GM23338 (cell line): ENCODE measurements at regions not wholly inside any gene's neighbourhood (a gene's known extent, or its start where the extent isn't known, plus 50 kb on each side); places are given as distances from the start of the nearest gene placed in this dataset.

Source experiments
- ATAC-seq: fragments of 200-7000 bp; cut with Tn5 transposase; 3 replicates; pipeline ENCODE4 v1.9.1; 2020
- DNase-seq: peaks from one replicate; pipeline ENCODE4 v3.0.0-alpha.2; 2015; ENCODE audit warnings: low spot score
- H2AFZ ChIP-seq: fragments of 200-600 bp; sonication (generic); 2 replicates; pipeline ENCODE4 v1.8.0; 2016; ENCODE audit warnings: antibody characterized with exemption, mild to moderate bottlenecking, moderate library complexity
- H3F3A ChIP-seq: fragments of 200-600 bp; sonication (generic); replicated peaks from 2 replicates; pipeline ENCODE4 v1.8.0; 2017; ENCODE audit warnings: antibody characterized with exemption, mixed run types, low read depth
- H3K27ac ChIP-seq: fragments of 200-600 bp; sonication (generic); 2 replicates; pipeline ENCODE4 v1.6.1; 2016; ENCODE audit warnings: low read depth
- H3K27me3 ChIP-seq: fragments of 200-600 bp; sonication (generic); 2 replicates; pipeline ENCODE4 v1.8.0; 2016; ENCODE audit warnings: mild to moderate bottlenecking, mixed run types, moderate library complexity; ENCODE audit not compliant: insufficient read depth
- H3K36me3 ChIP-seq: fragments of 200-600 bp; sonication (generic); 2 replicates; pipeline ENCODE4 v1.8.0; 2016; ENCODE audit warnings: mild to moderate bottlenecking; ENCODE audit not compliant: insufficient read depth
- H3K4me1 ChIP-seq: fragments of 200-600 bp; sonication (generic); 2 replicates; pipeline ENCODE4 v1.8.0; 2016; ENCODE audit warnings: mild to moderate bottlenecking, moderate library complexity; ENCODE audit not compliant: insufficient read depth
- H3K4me2 ChIP-seq: fragments of 200-600 bp; sonication (generic); 2 replicates; pipeline ENCODE4 v1.7.1; 2017; ENCODE audit warnings: mixed run types
- H3K4me3 ChIP-seq: fragments of 200-600 bp; sonication (generic); 2 replicates; pipeline ENCODE4 v1.6.1; 2016; ENCODE audit warnings: mixed run types
- H3K79me2 ChIP-seq: fragments of 200-600 bp; sonication (generic); replicated peaks from 2 replicates; pipeline ENCODE4 v1.8.0; 2017; ENCODE audit warnings: mild to moderate bottlenecking; ENCODE audit not compliant: insufficient read depth
- H3K9me2 ChIP-seq: fragments of 200-600 bp; sonication (generic); 2 replicates; pipeline ENCODE4 v1.8.0; 2017; ENCODE audit not compliant: insufficient read depth
- H4K20me1 ChIP-seq: fragments of 200-600 bp; sonication (generic); replicated peaks from 2 replicates; pipeline ENCODE4 v1.8.0; 2017; ENCODE audit warnings: mild to moderate bottlenecking; ENCODE audit not compliant: insufficient read depth
- H3K27ac Mint-ChIP-seq: 2 replicates; pipeline ENCODE4 v1.8.0; 2020; ENCODE audit warnings: inconsistent platforms, mild to moderate bottlenecking, moderate library complexity, mixed read lengths
- H3K27me3 Mint-ChIP-seq: 3 replicates; pipeline ENCODE4 v1.8.0; 2022; ENCODE audit warnings: low read depth, mild to moderate bottlenecking, moderate library complexity, mixed read lengths, inconsistent platforms; ENCODE audit not compliant: insufficient read depth, poor library complexity
- H3K36me3 Mint-ChIP-seq: 3 replicates; pipeline ENCODE4 v1.8.0; 2021; ENCODE audit warnings: low read depth, mild to moderate bottlenecking, inconsistent platforms, moderate library complexity, mixed read lengths
- H3K4me1 Mint-ChIP-seq: 3 replicates; pipeline ENCODE4 v1.8.0; 2020; ENCODE audit warnings: mild to moderate bottlenecking, inconsistent platforms, mixed read lengths
- H3K4me3 Mint-ChIP-seq: 3 replicates; pipeline ENCODE4 v1.8.0; 2021; ENCODE audit warnings: moderate library complexity, mild to moderate bottlenecking, inconsistent platforms, mixed read lengths
- H3K9me3 Mint-ChIP-seq: 3 replicates; pipeline ENCODE4 v1.8.0; 2020; ENCODE audit warnings: moderate library complexity, mild to moderate bottlenecking, inconsistent platforms, mixed read lengths
- EZH2 ChIP-seq: fragments of 200-600 bp; sonication (generic); IDR thresholded peaks from one replicate; pipeline ENCODE4 v1.8.0; 2017; ENCODE audit warnings: antibody characterized with exemption, mild to moderate bottlenecking, low read depth; ENCODE audit not compliant: unreplicated experiment
- EZH2phosphoT487 ChIP-seq: fragments of 200-600 bp; sonication (generic); IDR thresholded peaks from one replicate; pipeline ENCODE4 v1.8.1; 2018; ENCODE audit warnings: antibody characterized with exemption; ENCODE audit not compliant: unreplicated experiment
- JUNB ChIP-seq: IDR thresholded peaks from one replicate; pipeline ENCODE4 v1.6.1; 2016; ENCODE audit warnings: antibody characterized with exemption; ENCODE audit not compliant: unreplicated experiment
- POLR2AphosphoS5 ChIP-seq: IDR thresholded peaks from 2 replicates; pipeline ENCODE4 v1.6.1; 2016; ENCODE audit warnings: antibody characterized with exemption, low read depth
- REST ChIP-seq: IDR thresholded peaks from one replicate; pipeline ENCODE4 v1.6.1; 2018; ENCODE audit warnings: antibody characterized with exemption; ENCODE audit not compliant: unreplicated experiment
- ZNF114 ChIP-seq: fragments of 250-450 bp; sonication (Bioruptor Pico); IDR thresholded peaks from 2 replicates; pipeline ENCODE4 v1.5.0; 2020; ENCODE audit warnings: mild to moderate bottlenecking, moderate library complexity
- ZNF331 ChIP-seq: fragments of 250-450 bp; sonication (Bioruptor Pico); IDR thresholded peaks from 2 replicates; pipeline ENCODE4 v1.5.0; 2020; ENCODE audit warnings: low read depth, mild to moderate bottlenecking, moderate library complexity
- TF ChIP-seq, protein P1 (sequence below): IDR thresholded peaks from 2 replicates; pipeline ENCODE4 v1.6.1; 2016; ENCODE audit warnings: antibody characterized with exemption
- TF ChIP-seq, protein P2 (sequence below), 2 experiments: fragments of 200-600 bp in 1 of 2; sonication (generic) in 1 of 2; conservative IDR thresholded peaks; 2 replicates each; pipeline versions ENCODE4 v1.5.1 to v1.6.1; 2016 to 2017; ENCODE audit warnings: antibody characterized with exemption in 2 of 2, low read depth in 2 of 2, mild to moderate bottlenecking in 2 of 2, moderate library complexity in 1 of 2

DNA sequence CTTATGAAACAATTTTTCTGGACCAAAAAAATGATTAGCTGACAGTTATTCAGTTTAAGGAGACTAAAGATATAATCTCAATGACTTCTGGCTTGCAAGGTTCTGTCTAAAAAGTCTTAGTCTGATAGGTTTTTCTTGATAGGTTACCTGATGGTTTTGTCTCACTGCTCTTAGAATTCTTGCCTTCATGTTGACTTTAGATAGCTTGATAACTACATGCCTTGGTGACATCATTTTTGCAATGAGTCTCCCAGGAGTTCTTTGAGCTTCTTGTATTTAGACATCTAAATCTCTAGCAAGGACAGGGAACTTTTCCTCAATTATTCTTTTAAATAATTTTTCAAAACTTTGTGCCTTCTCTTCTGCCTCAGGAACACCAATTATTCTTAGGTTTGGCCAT, 1965.3 kb downstream of the ARAP2 start:
- 0 out of 2 replicates have a peak, but pooled peaks cover 6% of the 10 kb centered on the region for H3K9me2 ChIP-seq
- no peaks in the 10 kb centered on the region for H4K20me1 ChIP-seq
- no peak overlapping the region for H3K4me2 ChIP-seq
- Mint-ChIP-seq H3K36me3 (no peaks in the 10 kb centered on the region), H3K4me1 (no peaks in the 10 kb centered on the region), H3K27ac (no peak overlapping the region), H3K9me3 (peaks cover 3% of the 10 kb centered on the region), H3K27me3 (no peaks in the 10 kb centered on the region), H3K4me3 (no peak overlapping the region)
- H3K27ac ChIP-seq: no peak overlapping the region
- H3K4me1 ChIP-seq: no peaks in the 10 kb centered on the region
- H3K4me3 ChIP-seq: no peak overlapping the region
- no peaks in the 10 kb centered on the region for H3K36me3 ChIP-seq
- H3F3A ChIP-seq: no peaks in the 10 kb centered on the region
- TF ChIP-seq, protein P1, sequence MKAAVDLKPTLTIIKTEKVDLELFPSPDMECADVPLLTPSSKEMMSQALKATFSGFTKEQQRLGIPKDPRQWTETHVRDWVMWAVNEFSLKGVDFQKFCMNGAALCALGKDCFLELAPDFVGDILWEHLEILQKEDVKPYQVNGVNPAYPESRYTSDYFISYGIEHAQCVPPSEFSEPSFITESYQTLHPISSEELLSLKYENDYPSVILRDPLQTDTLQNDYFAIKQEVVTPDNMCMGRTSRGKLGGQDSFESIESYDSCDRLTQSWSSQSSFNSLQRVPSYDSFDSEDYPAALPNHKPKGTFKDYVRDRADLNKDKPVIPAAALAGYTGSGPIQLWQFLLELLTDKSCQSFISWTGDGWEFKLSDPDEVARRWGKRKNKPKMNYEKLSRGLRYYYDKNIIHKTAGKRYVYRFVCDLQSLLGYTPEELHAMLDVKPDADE: no peak
- TF ChIP-seq, protein P2, sequence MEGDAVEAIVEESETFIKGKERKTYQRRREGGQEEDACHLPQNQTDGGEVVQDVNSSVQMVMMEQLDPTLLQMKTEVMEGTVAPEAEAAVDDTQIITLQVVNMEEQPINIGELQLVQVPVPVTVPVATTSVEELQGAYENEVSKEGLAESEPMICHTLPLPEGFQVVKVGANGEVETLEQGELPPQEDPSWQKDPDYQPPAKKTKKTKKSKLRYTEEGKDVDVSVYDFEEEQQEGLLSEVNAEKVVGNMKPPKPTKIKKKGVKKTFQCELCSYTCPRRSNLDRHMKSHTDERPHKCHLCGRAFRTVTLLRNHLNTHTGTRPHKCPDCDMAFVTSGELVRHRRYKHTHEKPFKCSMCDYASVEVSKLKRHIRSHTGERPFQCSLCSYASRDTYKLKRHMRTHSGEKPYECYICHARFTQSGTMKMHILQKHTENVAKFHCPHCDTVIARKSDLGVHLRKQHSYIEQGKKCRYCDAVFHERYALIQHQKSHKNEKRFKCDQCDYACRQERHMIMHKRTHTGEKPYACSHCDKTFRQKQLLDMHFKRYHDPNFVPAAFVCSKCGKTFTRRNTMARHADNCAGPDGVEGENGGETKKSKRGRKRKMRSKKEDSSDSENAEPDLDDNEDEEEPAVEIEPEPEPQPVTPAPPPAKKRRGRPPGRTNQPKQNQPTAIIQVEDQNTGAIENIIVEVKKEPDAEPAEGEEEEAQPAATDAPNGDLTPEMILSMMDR (conservative IDR thresholded peaks at IDR 0.05; ENCODE audit: low read depth in 2 of 2): no peak
- TF ChIP-seq ZNF114 (CRISPR knock-in tag) (no peak), POLR2AphosphoS5 (no peak), JUNB (no peak), ZNF331 (CRISPR knock-in tag) (no peak), EZH2 (no peak)
- DNase-seq (no peak), ATAC-seq (no peak)
- no peak overlapping the region for H2AFZ ChIP-seq
- H3K27me3 ChIP-seq: no peaks in the 10 kb centered on the region
- no peaks in the 10 kb centered on the region for H3K79me2 ChIP-seq

GRCh38 chr4:34280131-34280530, 1964.2 kb downstream of the ARAP2 start:
- Histone ChIP-seq H3K27me3 (no peaks in the 10 kb centered on the region), H4K20me1 (no peaks in the 10 kb centered on the region), H3F3A (no peaks in the 10 kb centered on the region), H3K79me2 (no peaks in the 10 kb centered on the region), H3K4me1 (no peaks in the 10 kb centered on the region), H3K4me2 (no peak overlapping the region), H3K9me2 (0 out of 2 replicates have a peak, but pooled peaks cover 4% of the 10 kb centered on the region), H3K27ac (no peak overlapping the region), H2AFZ (0 out of 2 replicates have a peak overlapping the region, but pooled peaks have one; percentile 28), H3K36me3 (no peaks in the 10 kb centered on the region), H3K4me3 (no peak overlapping the region)
- H3K9me3 Mint-ChIP-seq: peaks cover 3% of the 10 kb centered on the region
- no peak overlapping the region for H3K4me3 Mint-ChIP-seq
- no peaks in the 10 kb centered on the region for H3K27me3 Mint-ChIP-seq
- ATAC-seq (no peak), DNase-seq (peak; percentile 1)
- TF ChIP-seq EZH2phosphoT487 (no peak), REST (no peak)
- no peaks in the 10 kb centered on the region for H3K36me3 Mint-ChIP-seq
- no peak overlapping the region for H3K27ac Mint-ChIP-seq
- no peaks in the 10 kb centered on the region for H3K4me1 Mint-ChIP-seq
